Activated CD4-positive, alpha-beta T cell treated with anti-CD3 and anti-CD28 coated beads, Interleukin-2, amount 10 ng/mL, durations not matched to agents 7 days and 5 days (primary cell): ENCODE measurements at regions not wholly inside any gene's neighbourhood (a gene's known extent, or its start where the extent isn't known, plus 50 kb on each side); places are given as distances from the start of the nearest gene placed in this dataset.

Source experiments
- CTCF ChIA-PET: fragments of 350-600 bp; sonication (Branson Sonifier 250); formaldehyde crosslinking; loops from one replicate; lab custom pipeline; 2021; ENCODE audit warnings: antibody characterized with exemption; lab: Charles Lee
- POLR2A ChIA-PET: fragments of 350-600 bp; sonication (Branson Sonifier 250); formaldehyde crosslinking; loops from one replicate; lab custom pipeline; 2021; ENCODE audit warnings: antibody characterized with exemption; lab: Charles Lee
- DNase-seq: peaks from one replicate; pipeline ENCODE4 v3.0.0-alpha.2; 2020
- H3K27ac Mint-ChIP-seq: one replicate; pipeline ENCODE4 v1.8.0; 2021; ENCODE audit warnings: mild to moderate bottlenecking, moderate library complexity, mixed read lengths
- H3K27me3 Mint-ChIP-seq: one replicate; pipeline ENCODE4 v1.8.0; 2021; ENCODE audit warnings: mixed read lengths
- H3K36me3 Mint-ChIP-seq: one replicate; pipeline ENCODE4 v1.8.0; 2021; ENCODE audit warnings: low read depth, mixed read lengths
- H3K4me1 Mint-ChIP-seq: one replicate; pipeline ENCODE4 v1.8.0; 2021; ENCODE audit warnings: mixed read lengths
- H3K4me3 Mint-ChIP-seq: one replicate; pipeline ENCODE4 v1.8.0; 2021; ENCODE audit warnings: mild to moderate bottlenecking, moderate library complexity, mixed read lengths
- H3K9me3 Mint-ChIP-seq: one replicate; pipeline ENCODE4 v1.8.0; 2021; ENCODE audit warnings: mixed read lengths

DNA sequence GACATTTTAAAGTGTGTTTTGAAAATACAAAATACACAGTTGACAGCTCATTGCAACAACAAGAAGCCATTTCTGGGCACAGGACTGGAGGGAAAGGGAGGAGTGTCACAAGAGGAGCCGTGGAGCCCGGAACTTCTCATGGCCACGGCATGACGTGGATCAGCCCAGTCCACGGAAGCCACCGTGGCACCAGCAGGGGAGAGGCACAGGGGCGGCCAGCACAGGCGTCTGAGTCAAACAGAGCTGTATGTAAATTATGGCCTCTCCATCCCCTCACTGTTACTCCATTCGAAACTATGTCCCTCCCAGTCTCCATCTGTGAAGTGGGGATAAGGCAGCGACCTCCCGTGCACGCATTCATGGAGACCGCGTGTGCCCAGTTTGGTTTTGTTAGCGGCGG lies 165.6 kb upstream of the IRX2 start:
- ChIA-PET CTCF (no interaction called here), POLR2A (no interaction called here)
- Mint-ChIP-seq H3K27ac (no peak overlapping the region), H3K9me3 (peaks cover 22% of the 10 kb centered on the region), H3K4me1 (no peaks in the 10 kb centered on the region), H3K36me3 (no peaks in the 10 kb centered on the region), H3K27me3 (no peaks in the 10 kb centered on the region), H3K4me3 (no peak overlapping the region)
- DNase-seq = no peak

DNA sequence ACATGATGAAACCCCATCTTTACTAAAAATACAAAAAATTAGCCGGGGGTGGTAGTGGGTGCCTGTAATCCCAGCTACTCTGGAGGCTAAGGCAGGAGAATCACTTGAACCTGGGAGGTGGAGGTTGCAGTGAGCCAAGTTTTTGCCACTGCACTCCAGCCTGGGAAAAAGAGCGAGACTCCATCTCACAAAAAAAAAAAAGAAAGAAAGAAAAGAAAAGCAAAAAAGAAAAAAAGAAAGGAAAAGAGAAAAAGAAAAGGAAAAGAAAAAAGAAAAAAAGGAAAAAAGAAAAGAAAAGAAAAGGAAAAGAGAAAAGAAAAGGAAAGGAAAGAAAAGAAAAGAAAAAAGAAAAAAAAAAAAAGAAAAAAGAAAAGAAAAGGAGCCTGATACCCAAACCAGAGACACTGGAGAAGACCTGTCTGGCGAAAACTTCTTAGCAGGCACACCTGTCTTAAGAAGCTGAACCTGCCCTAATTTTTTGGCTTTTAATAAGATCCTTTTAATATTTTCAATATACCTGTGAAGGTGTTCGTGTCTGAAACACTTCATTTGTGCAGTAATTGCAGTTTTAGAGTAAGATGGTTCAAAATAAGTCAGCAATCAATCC lies 164.7 kb upstream of the IRX2 start:
- Mint-ChIP-seq H3K36me3 (no peaks in the 10 kb centered on the region), H3K9me3 (peaks cover 22% of the 10 kb centered on the region), H3K4me1 (no peaks in the 10 kb centered on the region), H3K27ac (no peak overlapping the region), H3K4me3 (no peak overlapping the region), H3K27me3 (no peaks in the 10 kb centered on the region)
- no peak for DNase-seq
- CTCF ChIA-PET = no interaction called here
- POLR2A ChIA-PET = no interaction called here

- no peaks in the 10 kb centered on the region for H3K27me3 Mint-ChIP-seq
- no peak overlapping the region for H3K4me3 Mint-ChIP-seq
- peaks cover 15% of the 10 kb centered on the region for H3K9me3 Mint-ChIP-seq
- H3K4me1 Mint-ChIP-seq = no peaks in the 10 kb centered on the region
- no peak overlapping the region for H3K27ac Mint-ChIP-seq
- DNase-seq = no peak
- no peaks in the 10 kb centered on the region for H3K36me3 Mint-ChIP-seq
- POLR2A ChIA-PET = no interaction called here
- CTCF ChIA-PET = no interaction called here
Measured at GRCh38 chr5:2914981-2915484, 163.6 kb upstream of the IRX2 start.

GRCh38 chr5:2914022-2914661 lies 162.7 kb upstream of the IRX2 start:
- ChIA-PET CTCF (no interaction called here), POLR2A (no interaction called here)
- H3K4me1 Mint-ChIP-seq = no peaks in the 10 kb centered on the region
- no peak for DNase-seq
- no peak overlapping the region for H3K4me3 Mint-ChIP-seq
- peaks cover 15% of the 10 kb centered on the region for H3K9me3 Mint-ChIP-seq
- no peak overlapping the region for H3K27ac Mint-ChIP-seq
- H3K27me3 Mint-ChIP-seq = no peaks in the 10 kb centered on the region
- no peaks in the 10 kb centered on the region for H3K36me3 Mint-ChIP-seq

GRCh38 chr5:2913281-2913680 lies 161.8 kb upstream of the IRX2 start:
- no peak for DNase-seq
- POLR2A ChIA-PET = no interaction called here
- Mint-ChIP-seq H3K9me3 (peaks cover 11% of the 10 kb centered on the region), H3K36me3 (no peaks in the 10 kb centered on the region), H3K4me3 (no peak overlapping the region), H3K27ac (no peak overlapping the region), H3K27me3 (no peaks in the 10 kb centered on the region), H3K4me1 (no peaks in the 10 kb centered on the region)
- CTCF ChIA-PET = no interaction called here

DNA sequence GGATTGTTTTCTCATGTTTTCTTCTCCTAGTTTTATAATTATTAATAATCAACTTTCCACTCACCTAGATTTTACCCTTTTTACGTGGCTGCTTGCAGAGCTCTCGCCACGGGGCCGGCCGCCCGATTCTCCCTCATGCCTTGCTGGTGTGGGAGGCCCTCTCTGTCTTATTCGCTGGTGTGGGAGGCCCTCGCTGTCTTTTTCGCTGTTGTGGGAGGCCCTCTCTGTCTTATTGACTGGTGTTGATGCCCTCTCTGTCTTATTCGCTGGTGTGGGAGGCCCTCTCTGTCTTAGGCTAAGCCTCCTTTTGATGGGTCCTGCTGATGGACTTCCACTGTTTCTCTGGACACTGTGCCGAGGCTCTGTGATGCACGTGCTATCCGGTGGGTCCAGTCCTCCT lies 161.3 kb upstream of the IRX2 start:
- ChIA-PET CTCF (no interaction called here), POLR2A (no interaction called here)
- no peak overlapping the region for H3K4me3 Mint-ChIP-seq
- peaks cover 11% of the 10 kb centered on the region for H3K9me3 Mint-ChIP-seq
- no peak for DNase-seq
- no peaks in the 10 kb centered on the region for H3K4me1 Mint-ChIP-seq
- no peak overlapping the region for H3K27ac Mint-ChIP-seq
- no peaks in the 10 kb centered on the region for H3K36me3 Mint-ChIP-seq
- no peaks in the 10 kb centered on the region for H3K27me3 Mint-ChIP-seq

GRCh38 chr5:2910401-2911175 lies 159.1 kb upstream of the IRX2 start:
- no peak for DNase-seq
- Mint-ChIP-seq H3K9me3 (peaks cover 9% of the 10 kb centered on the region), H3K36me3 (no peaks in the 10 kb centered on the region), H3K4me3 (no peak overlapping the region), H3K27ac (no peak overlapping the region), H3K4me1 (no peaks in the 10 kb centered on the region), H3K27me3 (no peaks in the 10 kb centered on the region)
- ChIA-PET POLR2A (no interaction called here), CTCF (no interaction called here)

GRCh38 chr5:2909035-2909434 lies 157.6 kb upstream of the IRX2 start:
- no peaks in the 10 kb centered on the region for H3K4me1 Mint-ChIP-seq
- peaks cover 6% of the 10 kb centered on the region for H3K9me3 Mint-ChIP-seq
- H3K27me3 Mint-ChIP-seq = no peaks in the 10 kb centered on the region
- no peaks in the 10 kb centered on the region for H3K36me3 Mint-ChIP-seq
- ChIA-PET CTCF (no interaction called here), POLR2A (no interaction called here)
- no peak for DNase-seq
- no peak overlapping the region for H3K4me3 Mint-ChIP-seq
- H3K27ac Mint-ChIP-seq = no peak overlapping the region

GRCh38 chr5:2908086-2908485 lies 156.6 kb upstream of the IRX2 start:
- Mint-ChIP-seq H3K27me3 (no peaks in the 10 kb centered on the region), H3K27ac (no peak overlapping the region), H3K4me1 (no peaks in the 10 kb centered on the region), H3K9me3 (peaks cover 3% of the 10 kb centered on the region), H3K36me3 (no peaks in the 10 kb centered on the region), H3K4me3 (no peak overlapping the region)
- ChIA-PET POLR2A (no interaction called here), CTCF (no interaction called here)
- no peak for DNase-seq

DNA sequence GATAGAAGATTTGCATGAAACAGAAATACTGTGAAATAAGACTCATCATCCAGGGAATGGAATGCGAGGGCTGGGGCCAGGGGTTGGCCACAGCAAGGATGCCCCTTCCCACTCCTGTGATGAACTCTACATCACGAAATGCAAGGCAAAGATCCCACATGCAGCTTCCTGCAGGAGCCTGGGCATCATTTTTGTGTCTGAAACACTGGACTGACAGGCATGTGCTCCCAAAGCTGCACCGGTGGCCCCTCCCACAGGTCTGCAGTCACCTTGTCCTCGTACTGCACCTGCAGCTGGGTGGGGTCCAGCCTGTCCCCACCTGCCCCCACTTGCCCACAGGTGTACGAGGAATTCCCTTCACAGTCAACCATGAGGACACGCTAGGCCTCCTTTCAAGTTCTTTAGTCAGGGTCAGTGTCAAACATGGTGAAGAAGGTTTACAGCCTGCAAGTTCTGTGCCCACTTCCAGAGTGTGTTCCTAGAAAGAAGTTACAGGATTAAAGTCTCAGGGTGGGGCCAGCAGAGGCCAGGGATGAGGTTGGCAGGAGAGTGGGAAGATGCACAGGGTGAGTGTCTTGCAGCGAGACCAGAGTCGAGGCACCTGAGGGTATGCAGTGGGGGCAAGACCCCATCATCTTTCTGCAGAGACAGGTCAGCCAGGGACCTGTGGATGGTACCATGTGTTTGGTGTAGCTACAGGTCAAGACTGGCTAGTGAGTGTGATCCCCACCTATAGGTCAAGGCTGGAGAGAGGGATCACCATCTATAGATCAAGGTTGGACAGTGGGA lies 155.0 kb upstream of the IRX2 start:
- POLR2A ChIA-PET = no interaction called here
- Mint-ChIP-seq H3K4me3 (no peak overlapping the region), H3K9me3 (peaks cover 7% of the 10 kb centered on the region), H3K4me1 (no peaks in the 10 kb centered on the region), H3K36me3 (no peaks in the 10 kb centered on the region), H3K27me3 (no peaks in the 10 kb centered on the region), H3K27ac (no peak overlapping the region)
- no peak for DNase-seq
- CTCF ChIA-PET = no interaction called here

GRCh38 chr5:2905741-2906140 lies 154.3 kb upstream of the IRX2 start:
- POLR2A ChIA-PET = no interaction called here

DNA sequence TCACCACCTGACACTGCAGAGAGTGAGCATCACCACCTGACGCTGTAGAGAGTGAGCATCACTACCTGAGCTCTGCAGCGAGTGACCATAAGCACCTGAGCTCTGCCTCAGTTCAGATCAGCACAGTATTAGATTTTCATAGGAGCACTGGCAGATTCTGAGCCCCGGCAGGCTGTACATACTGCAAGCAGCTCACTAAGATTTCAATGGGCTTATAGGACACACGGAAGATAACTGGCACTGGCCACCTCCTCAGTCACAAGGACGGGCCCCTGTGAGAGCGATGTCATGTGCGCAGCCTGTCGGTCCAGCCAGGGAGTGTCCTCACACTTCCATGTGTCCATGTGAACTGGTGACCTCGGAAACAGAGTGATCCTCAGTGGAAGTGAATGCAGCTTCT lies 153.5 kb upstream of the IRX2 start:
- Mint-ChIP-seq H3K36me3 (no peaks in the 10 kb centered on the region), H3K27ac (no peak overlapping the region), H3K4me1 (no peaks in the 10 kb centered on the region)

More at GRCh38 chr5:2905741-2906140, 154.3 kb upstream of the IRX2 start:
- CTCF ChIA-PET = interaction anchor here (0.6 kb wide), 1 partner anchor 142 kb away, joined by 3 read pairs; no protein-coding TSS in a partner anchor
- Mint-ChIP-seq H3K36me3 (no peaks in the 10 kb centered on the region), H3K27me3 (no peaks in the 10 kb centered on the region), H3K27ac (no peak overlapping the region), H3K9me3 (peaks cover 8% of the 10 kb centered on the region), H3K4me1 (no peaks in the 10 kb centered on the region), H3K4me3 (no peak overlapping the region)
- DNase-seq = no peak

DNA sequence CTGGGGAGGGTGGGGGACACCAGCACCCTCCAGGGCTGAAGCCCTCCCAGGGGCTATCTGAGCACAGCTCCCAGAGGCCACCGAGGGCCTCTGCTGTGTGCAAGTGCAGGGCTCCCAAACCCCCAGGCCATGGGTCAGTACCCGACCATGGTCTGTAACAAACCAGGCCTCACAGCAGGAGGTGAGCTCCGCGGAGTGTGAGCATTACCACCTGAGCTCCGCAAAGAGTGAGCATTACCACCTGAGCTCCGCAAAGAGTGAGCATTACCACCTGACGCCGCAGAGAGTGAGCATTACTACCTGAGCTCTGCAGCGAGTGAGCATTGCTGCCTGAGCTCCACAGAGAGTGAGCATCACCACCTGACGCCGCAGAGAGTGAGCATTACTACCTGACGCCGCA lies 152.9 kb upstream of the IRX2 start:
- Mint-ChIP-seq H3K27me3 (no peaks in the 10 kb centered on the region), H3K9me3 (peaks cover 8% of the 10 kb centered on the region), H3K4me1 (no peaks in the 10 kb centered on the region), H3K4me3 (no peak overlapping the region), H3K36me3 (no peaks in the 10 kb centered on the region), H3K27ac (no peak overlapping the region)
- no peak for DNase-seq
- ChIA-PET POLR2A (no interaction called here), CTCF (no interaction called here)

More for the DNA sequence above, 153.5 kb upstream of the IRX2 start:
- Mint-ChIP-seq H3K27me3 (no peaks in the 10 kb centered on the region), H3K9me3 (peaks cover 8% of the 10 kb centered on the region), H3K4me3 (no peak overlapping the region)
- ChIA-PET CTCF (no interaction called here), POLR2A (no interaction called here)
- DNase-seq = no peak
